Sigmoid colon (tissue), 6 donors: ENCODE measurements at regions not wholly inside any gene's neighbourhood (a gene's known extent, or its start where the extent isn't known, plus 50 kb on each side); places are given as distances from the start of the nearest gene placed in this dataset.

Source experiments
- DNase-seq: peaks from one replicate; pipeline ENCODE4 v3.0.0-alpha.2; 2019
- H3K27ac ChIP-seq, 4 donors: fragments of 200-600 bp; sonication (generic); one replicate each; pipeline ENCODE4 v1.5.1; 2016 to 2019; ENCODE audit warnings: mild to moderate bottlenecking in 1 of 4
- H3K27me3 ChIP-seq, 3 donors: fragments of 200-600 bp; sonication (generic); one replicate each; pipeline ENCODE4 v1.5.1; 2019; ENCODE audit warnings: mild to moderate bottlenecking in 1 of 3
- H3K36me3 ChIP-seq, 4 donors: fragments of 200-600 bp; sonication (generic); one replicate each; pipeline ENCODE4 v1.5.1; 2016 to 2019
- H3K4me1 ChIP-seq, 4 donors: fragments of 200-600 bp; sonication (generic); one replicate each; pipeline ENCODE4 v1.5.1; 2017 to 2019
- H3K4me3 ChIP-seq, 4 donors: fragments of 200-600 bp; sonication (generic); one replicate each; pipeline ENCODE4 v1.5.1; 2017 to 2019; ENCODE audit warnings: mild to moderate bottlenecking in 2 of 4, moderate library complexity in 1 of 4
- H3K9me3 ChIP-seq, 4 donors: fragments of 200-600 bp in 3 of 4; sonication (generic) in 3 of 4; one replicate each; pipeline versions ENCODE4 v1.5.1 to v1.6.1; 2013 to 2019
- EP300 ChIP-seq, 4 donors: sonication (generic); formaldehyde crosslinking; IDR thresholded peaks; one replicate each; pipeline ENCODE4 v1.6.1; 2017; ENCODE audit warnings: antibody characterized with exemption in 4 of 4
- POLR2A ChIP-seq, 2 donors: fragments of 450-650 bp; IDR thresholded peaks; one replicate each; pipeline ENCODE4 v1.6.1; 2016; ENCODE audit warnings: antibody characterized with exemption in 2 of 2, mild to moderate bottlenecking in 2 of 2, moderate library complexity in 2 of 2
- POLR2AphosphoS5 ChIP-seq, 4 donors: sonication (generic); formaldehyde crosslinking; IDR thresholded peaks; one replicate each; pipeline ENCODE4 v1.6.1; 2017; ENCODE audit warnings: antibody characterized with exemption in 4 of 4
- WGBS, 2 donors: extraction: QIAGEN DNeasy Blood & Tissue Kit; methylation state at CpG; one replicate each; pipeline ENCODE4 v1.1.7; 2013; 5-methylcytosine and 5-hydroxymethylcytosine counted together
- intact Hi-C: fragments of 100-400 bp; cut with DNase I; formaldehyde crosslinking; loops from one replicate; pipeline ENCODE4 v1.15.1; 2023
- TF ChIP-seq, protein P1 (sequence below), 4 experiments: fragments of 450-650 bp in 3 of 4; fragments of 200-600 bp in 1 of 4; IDR thresholded peaks; one replicate each; pipeline ENCODE4 v1.5.1; 2016 to 2019; ENCODE audit warnings: antibody characterized with exemption in 4 of 4, mild to moderate bottlenecking in 3 of 4, moderate library complexity in 2 of 4
- donor health status: healthy with polysubstance abuse.
- donor health status: healthy.

GRCh38 chr5:74295141-74295540 is 345.4 kb downstream of the ENC1 start:
- no peak for DNase-seq
- H3K4me3 ChIP-seq, result no peak overlapping the region
- TF ChIP-seq, protein P1, sequence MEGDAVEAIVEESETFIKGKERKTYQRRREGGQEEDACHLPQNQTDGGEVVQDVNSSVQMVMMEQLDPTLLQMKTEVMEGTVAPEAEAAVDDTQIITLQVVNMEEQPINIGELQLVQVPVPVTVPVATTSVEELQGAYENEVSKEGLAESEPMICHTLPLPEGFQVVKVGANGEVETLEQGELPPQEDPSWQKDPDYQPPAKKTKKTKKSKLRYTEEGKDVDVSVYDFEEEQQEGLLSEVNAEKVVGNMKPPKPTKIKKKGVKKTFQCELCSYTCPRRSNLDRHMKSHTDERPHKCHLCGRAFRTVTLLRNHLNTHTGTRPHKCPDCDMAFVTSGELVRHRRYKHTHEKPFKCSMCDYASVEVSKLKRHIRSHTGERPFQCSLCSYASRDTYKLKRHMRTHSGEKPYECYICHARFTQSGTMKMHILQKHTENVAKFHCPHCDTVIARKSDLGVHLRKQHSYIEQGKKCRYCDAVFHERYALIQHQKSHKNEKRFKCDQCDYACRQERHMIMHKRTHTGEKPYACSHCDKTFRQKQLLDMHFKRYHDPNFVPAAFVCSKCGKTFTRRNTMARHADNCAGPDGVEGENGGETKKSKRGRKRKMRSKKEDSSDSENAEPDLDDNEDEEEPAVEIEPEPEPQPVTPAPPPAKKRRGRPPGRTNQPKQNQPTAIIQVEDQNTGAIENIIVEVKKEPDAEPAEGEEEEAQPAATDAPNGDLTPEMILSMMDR (IDR thresholded peaks at IDR 0.05), result no peak
- TF ChIP-seq POLR2A (IDR thresholded peaks at IDR 0.05) (no peak), POLR2AphosphoS5 (IDR thresholded peaks at IDR 0.05) (no peak), EP300 (IDR thresholded peaks at IDR 0.05) (no peak)
- intact Hi-C loops, result no loop called here
- H3K27me3 ChIP-seq, result no peaks in the 10 kb centered on the region
- WGBS, 2 donors, result 88 to 96% methylated on average over 3 of the region's 3 CpGs
- peaks cover 0 to 33% (median 24%) of the 10 kb centered on the region in 4 donors for H3K4me1 ChIP-seq
- H3K9me3 ChIP-seq, result no peaks in the 10 kb centered on the region
- H3K27ac ChIP-seq, result no peak overlapping the region
- no peaks in the 10 kb centered on the region for H3K36me3 ChIP-seq

GRCh38 chr5:74294231-74294705 is 346.3 kb downstream of the ENC1 start:
- DNase-seq, result no peak

DNA sequence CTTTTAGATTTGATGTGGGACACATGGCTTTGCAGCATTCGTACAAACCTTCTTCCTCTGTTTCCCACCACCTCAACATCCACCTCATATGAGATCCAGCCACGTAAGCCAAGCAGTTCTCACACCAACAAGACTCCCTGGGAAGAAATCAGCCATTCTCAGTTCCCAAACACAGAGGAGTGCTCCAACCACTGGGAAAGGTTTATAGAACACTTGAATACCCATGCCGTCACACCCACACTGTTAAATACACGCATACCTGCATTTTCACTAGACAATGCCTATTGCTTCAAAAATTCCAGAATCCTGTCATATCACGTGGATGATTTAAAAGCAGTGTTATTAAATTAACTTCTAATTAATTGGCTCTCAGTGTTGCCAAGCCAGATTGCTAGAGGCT is 347.3 kb downstream of the ENC1 start:
- no peak for DNase-seq
- H3K27ac ChIP-seq, result peak overlapping the region in 3 of 4 donors; percentile 1 to 7 (median 2)
- H3K4me1 ChIP-seq, result peaks cover 0 to 41% (median 38%) of the 10 kb centered on the region in 4 donors
- no peaks in the 10 kb centered on the region for H3K36me3 ChIP-seq
- no peaks in the 10 kb centered on the region for H3K27me3 ChIP-seq
- intact Hi-C loops, result no loop called here
- no peak overlapping the region for H3K4me3 ChIP-seq
- TF ChIP-seq, protein P1 (IDR thresholded peaks at IDR 0.05), result no peak
- no peak for TF ChIP-seq POLR2AphosphoS5 (IDR thresholded peaks at IDR 0.05)
- TF ChIP-seq POLR2A (IDR thresholded peaks at IDR 0.05), result no peak
- no peak for TF ChIP-seq EP300 (IDR thresholded peaks at IDR 0.05)
- H3K9me3 ChIP-seq, result no peaks in the 10 kb centered on the region
- 81 to 84% methylated on average over 5 of the region's 5 CpGs for WGBS, 2 donors

More at GRCh38 chr5:74294231-74294705, 346.3 kb downstream of the ENC1 start:
- Histone ChIP-seq H3K27me3 (no peaks in the 10 kb centered on the region), H3K27ac (no peak overlapping the region), H3K36me3 (no peaks in the 10 kb centered on the region), H3K4me1 (peaks cover 0 to 38% (median 27%) of the 10 kb centered on the region in 4 donors), H3K4me3 (no peak overlapping the region), H3K9me3 (no peaks in the 10 kb centered on the region)
- TF ChIP-seq, protein P1 (IDR thresholded peaks at IDR 0.05), result no peak
- TF ChIP-seq POLR2AphosphoS5 (IDR thresholded peaks at IDR 0.05) (no peak), EP300 (IDR thresholded peaks at IDR 0.05) (no peak), POLR2A (IDR thresholded peaks at IDR 0.05) (no peak)
- WGBS, 2 donors, result 59 to 75% methylated on average over 6 of the region's 6 CpGs
- intact Hi-C loops, result no loop called here

DNA sequence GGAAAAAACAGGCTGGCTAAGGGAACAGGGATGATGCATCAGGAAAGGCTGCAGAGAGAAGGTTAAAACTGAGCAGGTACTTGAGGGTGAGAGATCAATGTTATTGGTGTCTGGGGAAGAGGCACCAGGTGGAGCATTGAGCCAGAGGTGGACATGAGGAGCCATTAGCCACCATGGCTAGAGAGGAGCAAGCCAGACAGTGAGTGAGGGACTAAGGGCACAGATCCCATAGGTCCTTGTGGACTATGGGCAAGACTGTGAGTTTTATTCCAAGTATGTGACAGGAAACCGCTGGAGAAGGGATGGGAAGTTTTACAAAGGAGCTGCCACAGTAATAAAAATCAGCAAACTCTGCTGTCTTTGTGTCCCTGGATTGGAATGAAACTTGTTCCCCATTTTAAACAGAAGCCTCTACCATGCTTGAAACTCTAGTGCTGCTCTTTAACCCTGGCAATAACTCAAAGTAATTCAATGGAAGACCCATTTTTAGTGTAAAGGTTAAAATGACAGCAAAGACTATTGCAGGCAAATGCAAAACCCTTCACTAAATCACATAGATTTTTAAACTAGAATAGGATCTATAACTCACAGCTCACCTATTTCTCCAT is 349.8 kb downstream of the ENC1 start:
- Histone ChIP-seq H3K9me3 (no peaks in the 10 kb centered on the region), H3K4me1 (peaks cover 0 to 43% (median 35%) of the 10 kb centered on the region in 4 donors), H3K27ac (no peak overlapping the region), H3K36me3 (no peaks in the 10 kb centered on the region), H3K27me3 (no peaks in the 10 kb centered on the region), H3K4me3 (no peak overlapping the region)
- TF ChIP-seq POLR2AphosphoS5 (IDR thresholded peaks at IDR 0.05) (no peak), EP300 (IDR thresholded peaks at IDR 0.05) (no peak), POLR2A (IDR thresholded peaks at IDR 0.05) (no peak)
- TF ChIP-seq, protein P1 (IDR thresholded peaks at IDR 0.05), result no peak
- intact Hi-C loops, result no loop called here
- WGBS, 2 donors, result 44 to 73% methylated on average over 1 of the region's 1 CpG
- no peak for DNase-seq
